ENCODE measurements at regions not wholly inside any gene's neighbourhood (a gene's known extent, or its start where the extent isn't known, plus 50 kb on each side); places are given as distances from the start of the nearest gene placed in this dataset.

GRCh38 chr3:118036215-118036614 is 998.4 kb downstream of the IGSF11 start:
- DNase-seq (ENCODE audit: insufficient read length, low spot score), result no peak
- no peak for FAIRE-seq

DNA sequence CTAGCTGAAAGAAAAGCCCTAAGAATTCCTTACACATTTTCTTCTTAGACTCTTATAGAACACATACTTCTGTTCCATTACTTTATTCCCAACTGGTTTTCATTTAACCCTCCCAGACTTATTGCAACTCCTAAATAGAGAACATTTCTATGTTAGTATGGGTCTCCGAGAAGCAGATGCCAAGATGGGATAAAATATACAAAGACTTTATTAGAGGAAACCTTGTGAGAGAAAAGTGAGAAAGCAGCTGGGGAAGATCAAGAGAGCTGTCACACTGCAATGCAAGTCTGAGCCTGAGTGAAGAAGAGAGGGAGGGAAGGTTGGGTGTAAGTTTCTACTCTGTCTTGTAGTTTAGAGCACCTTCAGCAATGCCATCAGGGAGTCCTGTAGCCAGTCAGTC is 979.3 kb downstream of the IGSF11 start:
- no peak for FAIRE-seq

DNA sequence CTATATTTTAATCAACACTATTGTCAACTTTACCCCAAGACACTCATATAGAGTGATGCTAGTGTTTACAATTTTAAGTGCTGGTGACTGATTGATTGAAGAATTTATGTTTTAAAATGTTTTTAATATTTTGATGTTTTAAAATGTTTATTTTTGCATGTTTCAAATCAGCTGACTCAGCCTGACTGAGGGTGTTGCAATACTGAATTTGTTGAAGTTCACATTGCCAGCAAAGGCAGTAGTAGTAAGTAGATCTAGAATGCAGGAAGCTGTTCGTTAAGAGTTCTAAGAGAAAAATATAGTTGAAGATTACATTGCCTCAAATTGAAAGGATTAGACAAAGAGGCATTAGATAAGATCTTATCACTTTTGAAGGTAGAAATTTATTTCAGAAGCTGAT is 977.6 kb downstream of the IGSF11 start:
- FAIRE-seq (no peak), DNase-seq (ENCODE audit: insufficient read length, low spot score) (no peak)

More for the DNA sequence above, 979.3 kb downstream of the IGSF11 start:
- no peak for DNase-seq (ENCODE audit: insufficient read length, low spot score)

GRCh38 chr3:118059096-118059495 is 975.5 kb downstream of the IGSF11 start:
- DNase-seq (ENCODE audit: insufficient read length, low spot score), result no peak

DNA sequence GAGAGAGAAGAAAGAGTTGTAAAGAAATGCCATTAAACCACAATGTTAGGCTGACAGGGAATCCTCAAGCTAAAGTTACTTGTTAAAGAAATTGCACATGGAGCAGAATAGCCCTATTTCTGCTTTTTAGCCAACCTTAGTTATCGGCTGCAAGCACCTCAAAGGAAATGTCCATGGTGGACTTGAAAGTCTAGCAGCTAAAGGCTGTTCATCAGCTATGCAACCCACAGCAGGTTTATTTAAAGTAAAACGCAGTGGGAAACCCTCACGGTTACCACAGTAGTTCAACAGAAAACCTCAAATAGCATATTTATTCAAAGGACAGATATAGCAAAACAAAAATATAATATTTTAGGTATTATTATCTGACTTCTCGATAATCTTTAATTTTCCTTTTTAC is 967.2 kb downstream of the IGSF11 start:
- DNase-seq (ENCODE audit: insufficient read length, low spot score), result no peak
- no peak for FAIRE-seq

More at GRCh38 chr3:118059096-118059495, 975.5 kb downstream of the IGSF11 start:
- FAIRE-seq, result no peak

DNA sequence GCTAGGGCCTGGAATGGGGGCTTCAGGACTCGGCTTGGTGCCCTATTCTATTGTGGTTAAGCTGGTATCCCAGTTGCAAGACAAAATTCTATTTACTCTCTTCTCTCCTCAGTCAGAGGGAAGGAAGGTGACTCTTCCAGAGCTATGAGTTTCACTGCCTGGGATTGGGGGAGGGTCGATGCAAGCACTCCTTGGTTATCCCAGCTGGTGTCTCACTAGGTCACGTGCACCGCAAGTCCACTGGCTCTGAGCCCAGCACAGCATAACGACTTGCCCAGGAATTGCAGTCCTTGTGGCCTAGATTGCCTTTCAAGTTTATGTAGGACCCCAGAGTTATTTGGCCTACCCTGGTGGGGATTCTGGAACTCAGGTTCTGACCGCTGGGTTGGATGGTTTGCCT is 958.8 kb downstream of the IGSF11 start:
- FAIRE-seq (no peak), DNase-seq (ENCODE audit: insufficient read length, low spot score) (no peak)

GRCh38 chr3:118077332-118077731 is 957.3 kb downstream of the IGSF11 start:
- DNase-seq (ENCODE audit: insufficient read length, low spot score) (no peak), FAIRE-seq (no peak)

- FAIRE-seq (no peak), DNase-seq (ENCODE audit: insufficient read length, low spot score) (no peak)
These were observed 953.8 kb downstream of the IGSF11 start for GRCh38 chr3:118080889-118081288.

DNA sequence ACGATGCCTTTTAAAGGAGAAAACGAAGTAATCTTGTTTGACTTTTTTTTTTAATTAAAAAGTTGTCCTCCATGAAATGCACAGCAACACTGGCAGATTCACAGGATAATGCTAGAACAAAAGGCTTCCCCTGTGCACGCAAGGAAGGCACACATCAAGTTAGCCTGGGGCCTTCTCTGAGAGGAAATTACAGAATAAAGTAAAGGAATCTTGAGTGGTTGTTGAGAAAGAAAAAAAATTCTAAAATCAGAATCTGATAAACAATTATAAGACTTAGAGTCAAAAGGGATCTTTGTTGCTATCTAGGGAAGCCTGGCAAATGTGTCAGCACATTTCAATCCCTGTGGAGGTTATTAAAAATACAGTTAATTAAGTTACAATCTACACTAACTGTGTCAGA is 946.0 kb downstream of the IGSF11 start:
- no peak for DNase-seq (ENCODE audit: insufficient read length, low spot score)
- no peak for FAIRE-seq

DNA sequence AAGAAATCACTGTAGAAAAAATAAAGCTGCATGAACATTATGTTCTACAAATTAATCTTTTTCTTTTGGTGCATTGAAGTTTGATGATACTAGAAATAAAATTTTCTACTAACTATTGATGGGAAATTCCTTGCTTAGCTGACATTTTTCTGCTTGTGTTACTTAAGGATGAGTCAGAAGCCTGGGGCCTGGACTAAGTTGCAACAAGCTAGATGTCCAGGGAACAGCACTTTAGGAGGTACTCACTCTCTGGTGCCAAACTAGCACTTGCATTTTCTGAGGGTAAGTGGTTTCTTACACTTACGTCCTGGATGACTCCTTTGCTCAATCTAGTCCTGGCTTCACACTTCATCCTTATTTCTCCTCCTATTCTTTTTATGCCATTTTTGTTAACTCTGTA is 945.1 kb downstream of the IGSF11 start:
- DNase-seq (ENCODE audit: insufficient read length, low spot score) (no peak), FAIRE-seq (no peak)

- no peak for FAIRE-seq
These were observed 937.4 kb downstream of the IGSF11 start for GRCh38 chr3:118097226-118097625.

GRCh38 chr3:118097660-118098059 is 937.0 kb downstream of the IGSF11 start:
- DNase-seq (ENCODE audit: insufficient read length, low spot score) (no peak), FAIRE-seq (no peak)

More at GRCh38 chr3:118097226-118097625, 937.4 kb downstream of the IGSF11 start:
- DNase-seq (ENCODE audit: insufficient read length, low spot score), result no peak

DNA sequence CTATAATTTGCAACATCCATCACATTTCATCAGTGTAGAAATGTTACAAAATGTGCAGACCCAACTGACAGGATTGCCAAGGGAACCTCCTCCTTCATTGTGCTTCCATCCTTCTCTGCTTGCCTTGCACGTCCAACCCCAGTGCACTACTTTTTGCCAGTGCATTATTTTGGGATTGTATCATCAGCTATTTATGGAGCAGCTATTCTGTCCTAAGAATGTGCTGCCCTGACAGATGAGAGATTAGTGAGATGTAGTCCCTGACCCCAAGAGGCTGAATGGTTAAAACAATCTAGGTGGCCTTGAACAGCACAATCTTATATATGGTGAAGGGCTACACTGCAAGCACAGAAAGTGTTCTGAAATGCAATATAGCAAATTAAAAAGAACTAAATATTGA is 935.8 kb downstream of the IGSF11 start:
- no peak for FAIRE-seq
- no peak for DNase-seq (ENCODE audit: insufficient read length, low spot score)

- FAIRE-seq (no peak), DNase-seq (ENCODE audit: insufficient read length, low spot score) (no peak)
These were observed 932.8 kb downstream of the IGSF11 start for GRCh38 chr3:118101891-118102290.

GRCh38 chr3:118102737-118103136 is 931.9 kb downstream of the IGSF11 start:
- DNase-seq (ENCODE audit: insufficient read length, low spot score), result no peak
- FAIRE-seq, result no peak

GRCh38 chr3:118108201-118108600 is 926.4 kb downstream of the IGSF11 start:
- no peak for DNase-seq (ENCODE audit: insufficient read length, low spot score)
- FAIRE-seq, result no peak

DNA sequence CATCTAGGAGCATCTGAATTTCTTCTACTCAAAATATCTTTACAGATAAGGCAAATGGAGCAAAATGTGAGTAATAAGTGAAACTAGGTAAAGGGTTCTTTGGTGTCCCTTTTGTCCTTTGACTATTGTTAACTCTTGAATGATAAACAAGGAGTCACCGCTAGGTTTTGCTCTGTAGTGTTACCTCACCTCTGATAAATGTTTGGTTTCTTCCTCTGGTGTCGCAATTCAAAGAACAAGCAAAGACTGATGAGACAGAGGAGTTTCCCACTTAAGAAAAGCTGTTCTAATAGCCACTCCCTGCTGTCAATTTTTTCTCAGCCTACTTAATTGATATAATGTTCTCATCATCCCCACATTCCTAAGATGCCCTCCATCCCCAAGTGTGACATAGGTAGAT is 925.9 kb downstream of the IGSF11 start:
- DNase-seq (ENCODE audit: insufficient read length, low spot score), result no peak
- no peak for FAIRE-seq

GRCh38 chr3:118110211-118110610 is 924.4 kb downstream of the IGSF11 start:
- no peak for DNase-seq (ENCODE audit: insufficient read length, low spot score)
- FAIRE-seq, result no peak

GRCh38 chr3:118116991-118117390 is 917.7 kb downstream of the IGSF11 start:
- DNase-seq (ENCODE audit: insufficient read length, low spot score), result no peak
- FAIRE-seq, result no peak

DNA sequence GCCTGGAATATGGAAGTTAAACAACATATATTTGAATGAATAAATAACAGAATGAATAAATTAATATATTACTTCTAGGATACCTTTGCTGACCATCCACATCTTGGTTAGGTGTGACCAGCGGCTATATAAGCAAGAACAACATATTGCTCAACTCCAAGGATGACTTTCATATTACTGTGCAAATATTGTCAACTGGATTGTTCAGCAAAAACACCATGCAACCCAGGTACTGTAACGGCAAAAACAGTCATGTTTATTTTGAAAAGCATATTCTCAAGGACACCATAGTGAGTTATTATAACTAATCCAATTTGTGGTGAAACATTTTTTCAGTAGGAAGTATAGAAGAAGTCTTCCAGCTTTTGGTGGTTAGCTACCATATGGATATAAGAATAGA is 907.9 kb downstream of the IGSF11 start:
- FAIRE-seq, result no peak
- DNase-seq (ENCODE audit: insufficient read length, low spot score), result no peak

GRCh38 chr3:118127992-118128391 is 906.7 kb downstream of the IGSF11 start:
- DNase-seq (ENCODE audit: insufficient read length, low spot score) (no peak), FAIRE-seq (no peak)

DNA sequence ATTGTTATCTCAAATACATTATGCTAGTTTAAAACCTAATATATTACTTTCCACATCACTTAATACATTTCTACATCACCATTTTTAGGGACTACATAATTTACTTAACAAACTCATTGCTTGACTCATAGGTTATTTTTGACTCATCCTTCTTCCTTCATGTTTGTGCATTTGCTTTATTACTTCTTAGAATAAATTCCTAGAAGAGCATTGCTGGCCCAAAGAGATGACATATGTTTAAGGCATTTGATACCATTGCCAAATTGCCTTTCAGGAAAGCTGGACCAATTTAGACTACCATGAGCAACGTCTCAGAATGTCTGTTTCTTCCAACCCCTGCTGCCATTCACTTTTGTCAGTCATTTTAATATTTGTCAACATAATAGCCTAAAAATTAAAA is 905.8 kb downstream of the IGSF11 start:
- no peak for FAIRE-seq

DNA sequence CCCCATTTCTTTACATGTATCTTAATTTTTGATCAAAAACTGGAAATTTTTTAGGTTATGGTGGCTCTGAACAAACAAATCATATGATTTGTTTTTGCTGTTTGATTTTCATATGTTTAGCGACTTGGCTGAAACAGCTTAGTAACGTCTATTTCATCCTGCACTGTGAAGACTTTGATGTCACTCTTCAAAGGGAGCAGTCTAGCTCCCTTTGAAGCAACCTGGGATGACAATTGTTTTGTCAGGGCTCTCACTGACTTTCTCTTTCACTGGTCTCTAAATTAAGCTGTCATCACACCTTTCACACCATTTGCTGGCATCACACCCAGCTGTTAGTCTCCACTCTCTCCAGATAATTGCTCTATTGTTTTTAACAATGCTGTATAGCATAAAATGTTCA is 896.9 kb downstream of the IGSF11 start:
- FAIRE-seq (no peak), DNase-seq (ENCODE audit: insufficient read length, low spot score) (no peak)

More for the DNA sequence above, 905.8 kb downstream of the IGSF11 start:
- no peak for DNase-seq (ENCODE audit: insufficient read length, low spot score)

DNA sequence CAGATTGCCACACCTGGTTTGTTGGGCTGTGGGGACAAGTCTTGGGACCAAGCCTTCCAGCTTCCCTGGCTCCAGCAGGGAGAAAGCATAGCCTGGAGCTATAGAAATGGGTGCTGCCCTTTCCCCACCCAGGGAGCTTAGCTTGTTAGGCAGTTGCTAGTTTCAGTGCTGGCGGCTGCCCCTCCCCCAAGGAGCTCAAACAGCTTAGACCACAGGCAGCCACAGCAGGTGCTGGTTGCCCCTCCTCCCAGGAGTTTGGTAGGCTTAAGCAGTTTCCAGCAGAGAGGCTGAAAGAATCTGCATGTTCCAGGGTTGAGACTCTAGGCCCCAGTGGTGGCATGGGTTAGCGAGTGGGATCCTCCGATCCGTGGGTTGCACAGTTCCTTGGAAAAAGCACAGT is 889.7 kb downstream of the IGSF11 start:
- no peak for FAIRE-seq
- no peak for DNase-seq (ENCODE audit: insufficient read length, low spot score)
